HepG2 (cell line): ENCODE measurements at regions not wholly inside any gene's neighbourhood (a gene's known extent, or its start where the extent isn't known, plus 50 kb on each side); places are given as distances from the start of the nearest gene placed in this dataset.

Experiments used
- ATAC-seq: fragments of 200-7000 bp; cut with Tn5 transposase; 3 replicates; pipeline ENCODE4 v1.9.1; 2020; ENCODE audit warnings: mild to moderate bottlenecking, moderate library complexity
- BruUV-seq: library from RNA; stranded (reverse); fragments of 400-500 nt; replicated peaks from 2 replicates; lab custom pipeline; 2021; lab: Mats Ljungman, UMichigan
- CTCF ChIA-PET: fragments of 300-600 bp; formaldehyde crosslinking; extraction: SDS; loops from one replicate; lab custom pipeline; 2021; ENCODE audit warnings: low total read pairs, inconsistent platforms, low intra/inter-chr PET ratio; lab: Yijun Ruan, JAX
- POLR2A ChIA-PET: fragments of 350-600 bp; sonication (Branson Sonifier 250); formaldehyde crosslinking; loops from one replicate; lab custom pipeline; 2020; ENCODE audit warnings: antibody characterized with exemption, inconsistent platforms; lab: Yijun Ruan, JAX
- DNase-seq: peaks from one replicate; pipeline ENCODE4 v3.0.0-alpha.2; 2015; ENCODE audit warnings: low spot score
- FAIRE-seq: peaks from 3 replicates; lab custom pipeline; 2011; peaks lifted over from hg19 to GRCh38; lab: Jason Lieb, UNC
- H2AFZ ChIP-seq: one replicate; pipeline ENCODE4 v1.6.1; 2011; ENCODE audit warnings: low read length, inconsistent platforms
- H3K27ac ChIP-seq: fragments of 300-600 bp; 3 replicates; pipeline ENCODE4 v1.8.0; 2011; ENCODE audit warnings: mixed run types, mild to moderate bottlenecking, mixed read lengths, low read length, inconsistent platforms; ENCODE audit not compliant: insufficient read depth; ENCODE audit errors: extremely low read length
- H3K27me3 ChIP-seq, 2 experiments: fragments of 200-600 bp in 1 of 2; 2 replicates in 1 of 2; 3 replicates in 1 of 2; pipeline versions ENCODE4 v1.6.0 to v1.8.0; 2011; ENCODE audit warnings: low read length in 2 of 2, mild to moderate bottlenecking in 2 of 2, moderate library complexity in 2 of 2, inconsistent platforms in 1 of 2; ENCODE audit not compliant: insufficient read depth in 2 of 2, control insufficient read depth in 1 of 2
- H3K36me3 ChIP-seq, 2 experiments: fragments of 200-600 bp in 1 of 2; replicated peaks in 1 of 2; 2 replicates in 1 of 2; 3 replicates in 1 of 2; pipeline versions ENCODE4 v1.5.1 to v1.8.0; 2011; ENCODE audit warnings: low read length in 2 of 2, inconsistent platforms in 1 of 2; ENCODE audit not compliant: insufficient read depth in 2 of 2, control insufficient read depth in 1 of 2
- H3K4me1 ChIP-seq: 2 replicates; pipeline ENCODE4 v1.5.1; 2012; ENCODE audit warnings: low read length, inconsistent platforms; ENCODE audit not compliant: insufficient read depth
- H3K4me2 ChIP-seq: 2 replicates; pipeline ENCODE4 v1.6.0; 2011; ENCODE audit warnings: low read depth, low read length, inconsistent platforms
- H3K4me3 ChIP-seq, 3 experiments: fragments of 200-600 bp in 1 of 3; sonication (generic), shearing (Covaris generic) in 1 of 3; replicated peaks in 1 of 3; 2 replicates each; pipeline ENCODE4 v1.5.1; 2011 to 2016; ENCODE audit warnings: low read length in 3 of 3, inconsistent platforms in 2 of 3, low read depth in 2 of 3, mild to moderate bottlenecking in 2 of 3, control low read depth in 1 of 3, mixed read lengths in 1 of 3; ENCODE audit not compliant: insufficient read depth in 1 of 3
- H3K79me2 ChIP-seq: one replicate; pipeline ENCODE4 v1.6.1; 2011; ENCODE audit warnings: low read length, inconsistent platforms; ENCODE audit not compliant: insufficient read depth
- H3K9ac ChIP-seq: 2 replicates; pipeline ENCODE4 v1.6.0; 2011; ENCODE audit warnings: mild to moderate bottlenecking, low read depth, low read length, inconsistent platforms; ENCODE audit not compliant: insufficient read depth
- H3K9me3 ChIP-seq: 2 replicates; pipeline ENCODE4 v1.5.1; 2012; ENCODE audit warnings: mild to moderate bottlenecking, low read length
- H4K20me1 ChIP-seq: 2 replicates; pipeline ENCODE4 v1.6.0; 2011; ENCODE audit warnings: inconsistent platforms, mild to moderate bottlenecking, low read length, moderate library complexity; ENCODE audit not compliant: insufficient read depth
- CENPT ChIP-seq: sonication (generic); formaldehyde crosslinking; IDR thresholded peaks from 2 replicates; pipeline ENCODE4 v1.8.0; 2022; ENCODE audit warnings: low read depth, mild to moderate bottlenecking, moderate library complexity, missing genetic modification reagents
- DNMT3B ChIP-seq: conservative IDR thresholded peaks from 2 replicates; pipeline ENCODE4 v1.6.1; 2016; ENCODE audit warnings: missing biosample characterization, control low read depth
- MED1 ChIP-seq: sonication (generic); formaldehyde crosslinking; IDR thresholded peaks from 2 replicates; pipeline ENCODE4 v1.4.0; 2020; ENCODE audit warnings: missing genetic modification reagents
- NR2C2 ChIP-seq: sonication (generic); formaldehyde crosslinking; IDR thresholded peaks from 2 replicates; pipeline ENCODE4 v1.4.0; 2020; ENCODE audit warnings: missing genetic modification reagents, mild to moderate bottlenecking, moderate library complexity, borderline replicate concordance
- RAD21 ChIP-seq: fragments of 450-650 bp; formaldehyde crosslinking; IDR thresholded peaks from 2 replicates; pipeline ENCODE4 v1.5.0; 2020; ENCODE audit warnings: mild to moderate bottlenecking
- ZBTB42 ChIP-seq: sonication (generic); formaldehyde crosslinking; IDR thresholded peaks from 2 replicates; pipeline ENCODE4 v1.5.0; 2020; ENCODE audit warnings: mild to moderate bottlenecking, missing genetic modification reagents
- ZNF17 ChIP-seq: sonication (generic); formaldehyde crosslinking; IDR thresholded peaks from 2 replicates; pipeline ENCODE4 v1.5.0; 2020; ENCODE audit warnings: mild to moderate bottlenecking, missing genetic modification reagents
- ZNF567 ChIP-seq: sonication (generic); formaldehyde crosslinking; IDR thresholded peaks from 2 replicates; pipeline ENCODE4 v1.8.1; 2023; ENCODE audit warnings: mild to moderate bottlenecking, missing genetic modification reagents, borderline replicate concordance
- ZNF660 ChIP-seq: sonication (generic); formaldehyde crosslinking; IDR thresholded peaks from 2 replicates; pipeline ENCODE4 v1.5.1; 2020; ENCODE audit warnings: mild to moderate bottlenecking, low read depth, missing genetic modification reagents, borderline replicate concordance
- ZNF672 ChIP-seq: sonication (generic); formaldehyde crosslinking; IDR thresholded peaks from 2 replicates; pipeline ENCODE4 v1.8.1; 2022; ENCODE audit warnings: missing genetic modification reagents
- ZNF720 ChIP-seq: sonication (generic); formaldehyde crosslinking; IDR thresholded peaks from 2 replicates; pipeline ENCODE4 v1.4.0; 2020; ENCODE audit warnings: missing genetic modification reagents
- WGBS: methylation state at CpG from one replicate; pipeline ENCODE4 v1.1.6; 2017; ENCODE audit warnings: low lambda C conversion rate; 5-methylcytosine and 5-hydroxymethylcytosine counted together
- in situ Hi-C: cut with HindIII; loops from 2 replicates; pipeline ENCODE4 v1.10.0; 2017; ENCODE audit warnings: low pct_unique_long_range_greater_than_20kb; ENCODE audit not compliant: extremely low pct_ligation_motif_present
- intact Hi-C: fragments of 100-400 bp; cut with micrococcal nuclease; formaldehyde crosslinking; loops from one replicate; pipeline ENCODE4 v1.10.0; 2022; ENCODE audit not compliant: unreplicated experiment
- TF ChIP-seq, protein P1 (sequence below), 2 experiments: fragments of 450-650 bp in 1 of 2; sonication (generic) in 1 of 2; formaldehyde crosslinking; IDR thresholded peaks; 2 replicates each; pipeline versions ENCODE4 v1.5.0 to v1.8.0; 2020 to 2022; ENCODE audit warnings: mild to moderate bottlenecking in 1 of 2, missing genetic modification reagents in 1 of 2
- TF ChIP-seq, protein P2 (sequence below): sonication (generic); formaldehyde crosslinking; IDR thresholded peaks from 2 replicates; pipeline ENCODE4 v1.4.0; 2020; ENCODE audit warnings: missing genetic modification reagents
- TF ChIP-seq, protein P3 (sequence below): sonication (generic); formaldehyde crosslinking; IDR thresholded peaks from 2 replicates; pipeline ENCODE4 v1.8.0; 2022; ENCODE audit warnings: mild to moderate bottlenecking, missing genetic modification reagents; ENCODE audit not compliant: insufficient replicate concordance
- TF ChIP-seq, protein P4 (sequence below): sonication (generic); formaldehyde crosslinking; IDR thresholded peaks from 2 replicates; pipeline ENCODE4 v1.4.0; 2020; ENCODE audit warnings: mild to moderate bottlenecking, missing genetic modification reagents

DNA sequence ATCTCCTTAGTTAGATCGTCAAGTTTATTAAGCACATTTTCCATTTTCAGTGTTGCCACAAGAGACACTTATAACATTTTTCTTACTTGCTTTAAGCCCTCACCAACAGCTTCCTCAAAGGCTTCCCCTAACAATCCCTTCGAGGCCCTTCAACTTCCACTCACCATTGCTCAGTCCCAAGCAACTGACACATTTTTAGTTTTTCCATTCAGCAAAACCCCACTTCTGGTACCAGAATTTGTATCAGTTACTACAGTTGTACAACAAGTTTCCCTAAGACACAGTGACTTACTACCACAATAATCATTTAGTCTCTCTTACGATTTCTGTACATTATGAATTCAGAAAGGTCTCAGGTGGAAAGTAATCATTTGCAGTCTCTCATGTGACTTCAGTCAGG, 276.8 kb upstream of the PKN2 start:
- BruUV-seq, result no TSS peak
- WGBS, result 15% methylated on average over 3 of the region's 3 CpGs
- H3K9me3 ChIP-seq, result no peaks in the 10 kb centered on the region
- H3K9ac ChIP-seq, result no peak overlapping the region
- TF ChIP-seq NR2C2 (CRISPR knock-in tag) (no peak), DNMT3B (CRISPR knock-in tag) (no peak), ZBTB42 (CRISPR knock-in tag) (no peak), ZNF720 (CRISPR knock-in tag) (no peak), CENPT (CRISPR knock-in tag) (no peak), MED1 (CRISPR knock-in tag) (no peak), ZNF660 (CRISPR knock-in tag) (no peak), ZNF567 (CRISPR knock-in tag) (no peak), ZNF672 (CRISPR knock-in tag) (no peak), RAD21 (CRISPR knock-in tag) (no peak), ZNF17 (CRISPR knock-in tag) (no peak)
- TF ChIP-seq, protein P1, sequence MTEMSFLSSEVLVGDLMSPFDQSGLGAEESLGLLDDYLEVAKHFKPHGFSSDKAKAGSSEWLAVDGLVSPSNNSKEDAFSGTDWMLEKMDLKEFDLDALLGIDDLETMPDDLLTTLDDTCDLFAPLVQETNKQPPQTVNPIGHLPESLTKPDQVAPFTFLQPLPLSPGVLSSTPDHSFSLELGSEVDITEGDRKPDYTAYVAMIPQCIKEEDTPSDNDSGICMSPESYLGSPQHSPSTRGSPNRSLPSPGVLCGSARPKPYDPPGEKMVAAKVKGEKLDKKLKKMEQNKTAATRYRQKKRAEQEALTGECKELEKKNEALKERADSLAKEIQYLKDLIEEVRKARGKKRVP (CRISPR knock-in tag; IDR thresholded peaks at IDR 0.05), result no peak
- TF ChIP-seq, protein P2, sequence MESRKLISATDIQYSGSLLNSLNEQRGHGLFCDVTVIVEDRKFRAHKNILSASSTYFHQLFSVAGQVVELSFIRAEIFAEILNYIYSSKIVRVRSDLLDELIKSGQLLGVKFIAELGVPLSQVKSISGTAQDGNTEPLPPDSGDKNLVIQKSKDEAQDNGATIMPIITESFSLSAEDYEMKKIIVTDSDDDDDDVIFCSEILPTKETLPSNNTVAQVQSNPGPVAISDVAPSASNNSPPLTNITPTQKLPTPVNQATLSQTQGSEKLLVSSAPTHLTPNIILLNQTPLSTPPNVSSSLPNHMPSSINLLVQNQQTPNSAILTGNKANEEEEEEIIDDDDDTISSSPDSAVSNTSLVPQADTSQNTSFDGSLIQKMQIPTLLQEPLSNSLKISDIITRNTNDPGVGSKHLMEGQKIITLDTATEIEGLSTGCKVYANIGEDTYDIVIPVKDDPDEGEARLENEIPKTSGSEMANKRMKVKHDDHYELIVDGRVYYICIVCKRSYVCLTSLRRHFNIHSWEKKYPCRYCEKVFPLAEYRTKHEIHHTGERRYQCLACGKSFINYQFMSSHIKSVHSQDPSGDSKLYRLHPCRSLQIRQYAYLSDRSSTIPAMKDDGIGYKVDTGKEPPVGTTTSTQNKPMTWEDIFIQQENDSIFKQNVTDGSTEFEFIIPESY (CRISPR knock-in tag), result no peak
- TF ChIP-seq, protein P3, sequence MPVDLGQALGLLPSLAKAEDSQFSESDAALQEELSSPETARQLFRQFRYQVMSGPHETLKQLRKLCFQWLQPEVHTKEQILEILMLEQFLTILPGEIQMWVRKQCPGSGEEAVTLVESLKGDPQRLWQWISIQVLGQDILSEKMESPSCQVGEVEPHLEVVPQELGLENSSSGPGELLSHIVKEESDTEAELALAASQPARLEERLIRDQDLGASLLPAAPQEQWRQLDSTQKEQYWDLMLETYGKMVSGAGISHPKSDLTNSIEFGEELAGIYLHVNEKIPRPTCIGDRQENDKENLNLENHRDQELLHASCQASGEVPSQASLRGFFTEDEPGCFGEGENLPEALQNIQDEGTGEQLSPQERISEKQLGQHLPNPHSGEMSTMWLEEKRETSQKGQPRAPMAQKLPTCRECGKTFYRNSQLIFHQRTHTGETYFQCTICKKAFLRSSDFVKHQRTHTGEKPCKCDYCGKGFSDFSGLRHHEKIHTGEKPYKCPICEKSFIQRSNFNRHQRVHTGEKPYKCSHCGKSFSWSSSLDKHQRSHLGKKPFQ (CRISPR knock-in tag), result no peak
- TF ChIP-seq, protein P4, sequence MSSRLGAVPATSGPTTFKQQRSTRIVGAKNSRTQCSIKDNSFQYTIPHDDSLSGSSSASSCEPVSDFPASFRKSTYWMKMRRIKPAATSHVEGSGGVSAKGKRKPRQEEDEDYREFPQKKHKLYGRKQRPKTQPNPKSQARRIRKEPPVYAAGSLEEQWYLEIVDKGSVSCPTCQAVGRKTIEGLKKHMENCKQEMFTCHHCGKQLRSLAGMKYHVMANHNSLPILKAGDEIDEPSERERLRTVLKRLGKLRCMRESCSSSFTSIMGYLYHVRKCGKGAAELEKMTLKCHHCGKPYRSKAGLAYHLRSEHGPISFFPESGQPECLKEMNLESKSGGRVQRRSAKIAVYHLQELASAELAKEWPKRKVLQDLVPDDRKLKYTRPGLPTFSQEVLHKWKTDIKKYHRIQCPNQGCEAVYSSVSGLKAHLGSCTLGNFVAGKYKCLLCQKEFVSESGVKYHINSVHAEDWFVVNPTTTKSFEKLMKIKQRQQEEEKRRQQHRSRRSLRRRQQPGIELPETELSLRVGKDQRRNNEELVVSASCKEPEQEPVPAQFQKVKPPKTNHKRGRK (CRISPR knock-in tag), result no peak
- in situ Hi-C loops, result no loop called here
- no peak overlapping the region for H3K4me3 ChIP-seq
- ChIA-PET POLR2A (no interaction called here), CTCF (no interaction called here)
- no peaks in the 10 kb centered on the region for H3K36me3 ChIP-seq
- intact Hi-C loops, result no loop called here
- H3K4me2 ChIP-seq, result no peak overlapping the region
- no peaks in the 10 kb centered on the region for H3K4me1 ChIP-seq
- H3K27ac ChIP-seq, result no peak overlapping the region
- H4K20me1 ChIP-seq, result no peaks in the 10 kb centered on the region
- no peaks in the 10 kb centered on the region for H3K79me2 ChIP-seq
- FAIRE-seq (no peak), ATAC-seq (no peak), DNase-seq (no peak)
- no peaks in the 10 kb centered on the region for H3K27me3 ChIP-seq
- no peak overlapping the region for H2AFZ ChIP-seq
